ENCODE measurements at regions not wholly inside any gene's neighbourhood (a gene's known extent, or its start where the extent isn't known, plus 50 kb on each side); places are given as distances from the start of the nearest gene placed in this dataset.

DNA sequence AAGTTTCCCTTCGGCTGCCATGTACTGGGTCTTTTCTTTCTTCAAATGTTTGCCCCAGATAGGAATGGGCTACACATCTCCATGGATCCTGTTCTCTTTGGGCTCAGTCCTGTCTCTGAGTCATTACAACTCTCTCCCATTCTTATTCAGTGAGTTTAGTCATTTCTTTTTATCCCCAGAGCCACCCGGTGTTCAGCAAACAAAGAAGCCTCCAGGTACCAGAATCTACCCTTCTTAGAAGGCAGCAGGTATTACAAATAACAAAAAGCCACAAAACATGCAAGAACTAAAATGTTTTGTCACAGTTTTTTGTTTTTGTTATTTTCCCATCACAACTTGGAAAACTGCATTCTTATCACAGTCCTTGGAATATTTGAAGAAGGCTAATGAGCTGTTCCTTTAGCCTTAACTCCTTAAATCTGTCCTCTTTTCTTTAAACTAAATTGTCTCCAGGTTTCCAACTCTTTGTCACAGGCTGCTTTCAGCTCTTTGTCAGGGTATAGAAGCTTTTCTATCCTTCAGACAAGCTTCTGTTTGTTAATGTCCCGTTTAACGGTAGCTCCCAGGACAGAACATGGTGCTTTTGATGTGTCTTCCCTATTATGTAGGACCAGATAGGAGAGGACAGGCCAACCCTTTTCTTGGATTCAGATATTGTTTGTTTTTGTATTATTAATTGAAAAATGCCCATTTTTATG lies 215.5 kb upstream of the HTR2A start:
- TF ChIP-seq, protein P1, sequence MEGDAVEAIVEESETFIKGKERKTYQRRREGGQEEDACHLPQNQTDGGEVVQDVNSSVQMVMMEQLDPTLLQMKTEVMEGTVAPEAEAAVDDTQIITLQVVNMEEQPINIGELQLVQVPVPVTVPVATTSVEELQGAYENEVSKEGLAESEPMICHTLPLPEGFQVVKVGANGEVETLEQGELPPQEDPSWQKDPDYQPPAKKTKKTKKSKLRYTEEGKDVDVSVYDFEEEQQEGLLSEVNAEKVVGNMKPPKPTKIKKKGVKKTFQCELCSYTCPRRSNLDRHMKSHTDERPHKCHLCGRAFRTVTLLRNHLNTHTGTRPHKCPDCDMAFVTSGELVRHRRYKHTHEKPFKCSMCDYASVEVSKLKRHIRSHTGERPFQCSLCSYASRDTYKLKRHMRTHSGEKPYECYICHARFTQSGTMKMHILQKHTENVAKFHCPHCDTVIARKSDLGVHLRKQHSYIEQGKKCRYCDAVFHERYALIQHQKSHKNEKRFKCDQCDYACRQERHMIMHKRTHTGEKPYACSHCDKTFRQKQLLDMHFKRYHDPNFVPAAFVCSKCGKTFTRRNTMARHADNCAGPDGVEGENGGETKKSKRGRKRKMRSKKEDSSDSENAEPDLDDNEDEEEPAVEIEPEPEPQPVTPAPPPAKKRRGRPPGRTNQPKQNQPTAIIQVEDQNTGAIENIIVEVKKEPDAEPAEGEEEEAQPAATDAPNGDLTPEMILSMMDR (conservative IDR thresholded peaks at IDR 0.05; ENCODE audit: low read length): no peak
- TF ChIP-seq EZH2phosphoT487 (IDR thresholded peaks at IDR 0.05; ENCODE audit: borderline replicate concordance): no peak

Measured in Loucy (cell line).